NCI-H510A treated with DMSO at 0.1 percent for 48 hours (cell line): ENCODE measurements at regions not wholly inside any gene's neighbourhood (a gene's known extent, or its start where the extent isn't known, plus 50 kb on each side); places are given as distances from the start of the nearest gene placed in this dataset.
"Not testable (repeated sequence)": the region's sequence is repeated elsewhere in the genome, so short reads cannot be mapped to it uniquely, and the experiment has no call there.

ENCODE experiments used
- DNase-seq: peaks from one replicate; lab custom pipeline; 2025; lab: John Stamatoyannopoulos, UW

DNA sequence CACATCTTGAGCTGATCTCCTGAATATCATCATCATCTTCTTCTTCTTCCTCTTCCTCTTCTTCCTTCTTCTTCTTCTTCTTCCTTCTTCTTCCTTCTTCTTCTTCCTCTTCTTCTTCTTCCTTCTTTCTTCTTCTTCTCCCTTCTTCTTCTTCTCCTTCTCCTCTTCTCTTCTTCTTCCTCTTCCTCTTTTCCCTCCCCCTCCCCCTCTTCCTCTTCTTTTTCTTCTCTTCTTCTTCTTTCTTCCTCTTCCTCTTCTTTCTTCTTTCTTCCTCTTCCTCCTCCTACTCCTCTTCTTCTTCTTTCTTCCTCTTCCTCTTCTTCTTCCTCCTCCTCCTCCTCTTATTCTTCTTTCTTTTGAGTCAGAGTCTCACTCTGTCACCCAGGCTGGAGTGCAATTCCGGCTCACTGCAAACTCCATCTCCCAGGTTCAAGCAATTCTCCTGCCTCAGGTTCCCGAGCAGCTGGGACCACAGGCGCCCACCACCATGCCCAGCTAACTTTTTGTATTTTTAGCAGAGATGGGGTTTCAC lies 197.9 kb upstream of the NANOGP8 start:
- no peak for DNase-seq

- DNase-seq, result no peak
These were observed 196.4 kb upstream of the NANOGP8 start for GRCh38 chr15:35281515-35281914.

DNA sequence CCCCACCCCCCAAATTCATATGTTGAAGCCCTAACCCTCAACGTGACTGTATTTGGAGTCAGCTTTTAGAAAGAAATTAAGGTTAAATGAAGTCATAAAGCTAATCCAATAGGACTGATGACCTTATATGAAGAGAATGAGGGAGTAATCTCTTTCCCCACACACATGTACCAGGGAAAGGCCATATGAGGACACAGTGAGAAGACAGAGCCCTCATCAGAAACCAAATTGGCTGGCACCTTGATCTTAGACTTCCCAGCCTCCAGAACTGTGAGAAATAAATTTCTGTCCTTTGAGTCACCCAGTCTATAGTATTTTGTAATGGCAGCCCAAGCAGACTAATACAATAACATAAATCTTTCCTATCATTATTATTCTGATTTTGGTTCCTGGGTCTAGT lies 194.7 kb upstream of the NANOGP8 start:
- no peak for DNase-seq

DNA sequence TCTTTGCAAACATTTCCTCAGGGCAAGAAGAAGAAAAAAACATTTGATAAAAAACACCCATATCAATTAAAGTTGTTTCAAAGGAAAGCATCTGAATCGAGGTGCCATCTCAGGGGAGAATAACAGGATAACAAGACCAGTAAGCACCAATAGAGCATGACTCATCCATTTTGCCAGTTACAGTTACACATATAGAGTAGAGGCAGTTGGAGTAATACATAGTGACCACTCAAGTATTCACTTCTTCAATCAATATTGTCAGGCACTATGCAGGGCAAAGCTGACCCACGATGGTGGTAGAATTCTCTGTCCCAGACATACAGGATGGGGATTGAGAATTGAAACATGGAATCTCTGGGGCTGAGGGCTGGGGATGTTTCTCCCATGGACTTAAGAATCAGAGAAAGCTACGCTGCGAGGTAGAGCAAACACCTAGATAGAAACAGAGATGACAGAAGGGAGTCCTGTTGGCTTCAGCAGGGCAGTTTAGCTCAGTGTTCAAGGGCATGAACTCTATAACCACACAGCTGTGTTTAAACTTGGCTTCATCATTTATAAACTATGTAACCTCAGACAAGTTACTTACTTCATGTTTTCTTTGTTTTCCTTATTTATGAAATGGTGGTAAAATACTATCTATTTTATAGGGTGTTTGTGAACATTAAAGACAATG lies 186.4 kb upstream of the NANOGP8 start:
- no peak for DNase-seq

DNA sequence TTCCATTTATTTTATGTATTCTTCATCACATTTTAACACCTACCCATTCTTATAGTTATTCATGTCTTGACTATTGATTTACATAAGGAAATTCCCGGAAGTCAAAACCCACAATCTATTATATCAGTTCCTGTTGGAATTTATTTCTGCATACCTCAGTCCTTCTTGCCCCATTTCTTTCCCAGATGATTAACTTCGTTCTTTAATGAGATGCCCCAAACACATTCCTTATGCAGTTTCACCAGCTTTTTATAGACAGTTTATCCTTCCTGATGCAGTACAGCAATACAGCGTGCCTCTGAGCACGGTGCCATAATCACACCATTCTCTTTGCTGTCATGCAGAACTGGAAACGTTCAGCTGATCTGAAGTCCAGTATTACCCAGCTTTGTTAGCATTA lies 175.8 kb upstream of the NANOGP8 start:
- DNase-seq, result no peak

- not testable (repeated sequence) for DNase-seq
These were observed 175.2 kb upstream of the NANOGP8 start for GRCh38 chr15:35260274-35260673.

GRCh38 chr15:35256551-35256950 lies 171.5 kb upstream of the NANOGP8 start:
- DNase-seq, result peak; percentile 6

- DNase-seq, result no peak
These were observed 171.0 kb upstream of the NANOGP8 start for GRCh38 chr15:35256141-35256540.

GRCh38 chr15:35254908-35255307 lies 169.8 kb upstream of the NANOGP8 start:
- DNase-seq, result not testable (repeated sequence)

DNA sequence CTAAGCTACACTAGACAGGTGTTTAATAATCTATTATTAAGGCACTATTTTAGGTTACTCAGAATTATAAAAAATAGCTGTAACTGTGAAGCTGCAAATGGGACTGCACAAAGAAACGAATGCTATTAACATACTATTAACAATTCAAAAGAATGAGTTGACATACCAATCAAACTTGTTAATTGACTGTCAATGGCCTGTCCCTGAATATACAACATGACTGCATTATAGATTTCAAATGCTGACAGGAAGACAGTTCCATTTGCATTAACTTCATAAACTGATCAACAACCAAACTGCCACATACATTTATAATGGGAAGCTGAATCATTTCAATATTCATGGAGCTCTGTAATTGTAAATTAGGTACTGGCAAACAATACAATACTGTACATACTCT lies 169.0 kb upstream of the NANOGP8 start:
- DNase-seq, result no peak

DNA sequence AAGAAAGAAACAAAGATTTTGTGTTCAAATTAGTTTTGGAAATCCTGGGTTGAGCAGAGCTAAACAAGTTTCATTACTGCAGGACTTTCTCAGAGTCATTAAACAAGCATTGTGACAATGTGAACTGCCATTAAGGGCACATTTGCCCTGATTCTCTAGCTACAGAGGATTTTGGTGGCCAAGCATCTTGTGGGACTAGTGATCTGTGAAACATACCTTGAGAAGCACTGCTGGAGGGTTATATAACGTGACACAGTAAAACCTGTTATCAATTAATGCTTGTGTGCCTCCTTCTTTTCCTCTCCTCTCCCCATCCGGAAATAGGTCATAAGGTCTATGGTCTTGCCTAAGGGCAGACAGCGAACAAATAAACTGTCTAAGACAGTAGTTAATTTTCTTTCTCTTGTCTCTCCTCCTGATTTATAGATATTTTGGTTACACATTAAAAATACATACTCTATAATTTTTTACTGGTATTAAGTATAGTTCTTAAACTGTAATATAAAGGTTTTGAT lies 167.3 kb upstream of the NANOGP8 start:
- no peak for DNase-seq

- no peak for DNase-seq
These were observed 162.1 kb upstream of the NANOGP8 start for GRCh38 chr15:35247150-35247549.

- no peak for DNase-seq
These were observed 161.4 kb upstream of the NANOGP8 start for GRCh38 chr15:35246451-35246850.

- DNase-seq, result not testable (repeated sequence)
These were observed 160.6 kb upstream of the NANOGP8 start for GRCh38 chr15:35245681-35246080.

GRCh38 chr15:35244227-35244626 lies 159.1 kb upstream of the NANOGP8 start:
- DNase-seq, result no peak

DNA sequence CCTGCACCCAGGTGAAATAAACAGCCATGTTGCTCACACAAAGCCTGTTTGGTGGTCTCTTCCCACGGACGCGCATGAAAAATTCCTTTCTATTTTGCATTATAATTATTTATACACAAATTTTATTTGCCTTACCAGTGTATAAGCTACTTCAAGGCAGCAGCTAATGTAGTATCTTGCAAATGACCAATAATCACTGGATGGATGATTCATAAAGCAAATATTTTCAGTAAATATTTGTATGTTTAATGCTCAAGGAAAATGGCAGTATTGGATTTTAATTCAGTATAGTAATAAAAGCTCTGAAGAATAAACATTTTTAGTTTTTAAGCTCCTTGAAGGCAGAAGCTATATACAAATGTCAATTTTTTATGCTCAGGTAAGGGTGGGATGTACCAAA lies 158.7 kb upstream of the NANOGP8 start:
- no peak for DNase-seq

DNA sequence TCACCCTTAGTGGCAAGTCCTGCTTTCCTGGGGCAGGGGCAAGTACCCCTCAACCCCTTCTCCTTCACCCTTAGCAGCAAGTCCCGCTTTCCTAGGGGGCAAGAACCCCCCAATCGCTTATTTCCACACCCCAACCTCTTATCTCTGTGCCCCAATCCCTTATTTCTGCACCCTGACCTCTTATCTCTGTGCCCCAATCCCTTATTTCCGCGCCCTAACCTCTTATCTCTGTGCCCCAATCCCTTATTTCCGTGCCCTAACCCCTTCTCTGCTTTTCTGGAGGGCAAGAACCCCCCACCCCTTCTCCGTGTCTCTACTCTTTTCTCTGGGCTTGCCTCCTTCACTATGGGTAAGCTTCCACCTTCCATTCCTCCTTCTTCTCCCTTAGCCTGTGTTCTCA lies 154.6 kb upstream of the NANOGP8 start:
- not testable (repeated sequence) for DNase-seq

GRCh38 chr15:35238448-35238847 lies 153.4 kb upstream of the NANOGP8 start:
- DNase-seq, result not testable (repeated sequence)

GRCh38 chr15:35229085-35229484 lies 144.0 kb upstream of the NANOGP8 start:
- DNase-seq, result no peak

- DNase-seq, result no peak
These were observed 133.1 kb upstream of the NANOGP8 start for GRCh38 chr15:35218215-35218614.

GRCh38 chr15:35215093-35215492 lies 130.0 kb upstream of the NANOGP8 start:
- no peak for DNase-seq

GRCh38 chr15:35211240-35211902 lies 126.3 kb upstream of the NANOGP8 start:
- DNase-seq, result no peak

GRCh38 chr15:35210370-35210769 lies 125.3 kb upstream of the NANOGP8 start:
- DNase-seq, result no peak
